Breast epithelium (tissue), 3 donors: ENCODE measurements at regions not wholly inside any gene's neighbourhood (a gene's known extent, or its start where the extent isn't known, plus 50 kb on each side); places are given as distances from the start of the nearest gene placed in this dataset.

Source experiments
- CTCF ChIP-seq, 3 donors: fragments of 450-650 bp; IDR thresholded peaks; one replicate each; pipeline ENCODE4 v1.5.1; 2016 to 2017; ENCODE audit warnings: antibody characterized with exemption in 3 of 3, mild to moderate bottlenecking in 3 of 3, moderate library complexity in 3 of 3
- POLR2A ChIP-seq: fragments of 450-650 bp; IDR thresholded peaks from one replicate; pipeline ENCODE4 v1.6.1; 2016; ENCODE audit warnings: antibody characterized with exemption, mild to moderate bottlenecking, moderate library complexity
- POLR2AphosphoS5 ChIP-seq, 3 donors: sonication (generic); formaldehyde crosslinking; IDR thresholded peaks; one replicate each; pipeline ENCODE4 v1.6.1; 2017; ENCODE audit warnings: antibody characterized with exemption in 3 of 3

- no peak for TF ChIP-seq CTCF (IDR thresholded peaks at IDR 0.05)
- no peak for TF ChIP-seq POLR2A
- no peak for TF ChIP-seq POLR2AphosphoS5 (IDR thresholded peaks at IDR 0.05)
Measured at GRCh38 chr17:71292006-71292405, 828.8 kb upstream of the SOX9 start.
